GM19043 (cell line): ENCODE measurements at regions not wholly inside any gene's neighbourhood (a gene's known extent, or its start where the extent isn't known, plus 50 kb on each side); places are given as distances from the start of the nearest gene placed in this dataset.
"Not testable (repeated sequence)": the region's sequence is repeated elsewhere in the genome, so short reads cannot be mapped to it uniquely, and the experiment has no call there.

ENCODE experiments used
- ATAC-seq: cut with Tn5 transposase; IDR thresholded peaks from one replicate; pipeline ENCODE4 v1.9.1; 2021; ENCODE audit warnings: low read depth; ENCODE audit not compliant: unreplicated experiment

- no peak for ATAC-seq
Measured at GRCh38 chr5:167268337-167268736, 1023.1 kb upstream of the WWC1 start.

- no peak for ATAC-seq
Measured at GRCh38 chr5:167269146-167269545, 1022.3 kb upstream of the WWC1 start.

- ATAC-seq: no peak
Measured at GRCh38 chr5:167271081-167271480, 1020.4 kb upstream of the WWC1 start.

GRCh38 chr5:167271511-167271910 is 1019.9 kb upstream of the WWC1 start:
- ATAC-seq: no peak

GRCh38 chr5:167280111-167280510 is 1011.3 kb upstream of the WWC1 start:
- no peak for ATAC-seq

- ATAC-seq: no peak
Measured at GRCh38 chr5:167281925-167282324, 1009.5 kb upstream of the WWC1 start.

GRCh38 chr5:167283691-167284090 is 1007.8 kb upstream of the WWC1 start:
- no peak for ATAC-seq

- ATAC-seq: no peak
Measured at GRCh38 chr5:167284222-167284890, 1007.1 kb upstream of the WWC1 start.

- no peak for ATAC-seq
Measured at GRCh38 chr5:167285591-167285990, 1005.9 kb upstream of the WWC1 start.

- ATAC-seq: no peak
Measured at GRCh38 chr5:167286891-167287290, 1004.6 kb upstream of the WWC1 start.

GRCh38 chr5:167290478-167290877 is 1001.0 kb upstream of the WWC1 start:
- no peak for ATAC-seq

GRCh38 chr5:167294882-167295680 is 996.4 kb upstream of the WWC1 start:
- no peak for ATAC-seq

GRCh38 chr5:167295681-167296005 is 995.8 kb upstream of the WWC1 start:
- ATAC-seq: no peak

GRCh38 chr5:167296066-167296465 is 995.4 kb upstream of the WWC1 start:
- no peak for ATAC-seq

- ATAC-seq: no peak
Measured at GRCh38 chr5:167296661-167297060, 994.8 kb upstream of the WWC1 start.

GRCh38 chr5:167299861-167300260 is 991.6 kb upstream of the WWC1 start:
- not testable (repeated sequence) for ATAC-seq

GRCh38 chr5:167303582-167303981 is 987.9 kb upstream of the WWC1 start:
- no peak for ATAC-seq

GRCh38 chr5:167304834-167305469 is 986.5 kb upstream of the WWC1 start:
- no peak for ATAC-seq

- no peak for ATAC-seq
Measured at GRCh38 chr5:167305591-167306213, 985.7 kb upstream of the WWC1 start.

- no peak for ATAC-seq
Measured at GRCh38 chr5:167307042-167307441, 984.4 kb upstream of the WWC1 start.

- ATAC-seq: no peak
Measured at GRCh38 chr5:167308466-167308865, 983.0 kb upstream of the WWC1 start.
